ENCODE measurements at regions not wholly inside any gene's neighbourhood (a gene's known extent, or its start where the extent isn't known, plus 50 kb on each side); places are given as distances from the start of the nearest gene placed in this dataset.

DNA sequence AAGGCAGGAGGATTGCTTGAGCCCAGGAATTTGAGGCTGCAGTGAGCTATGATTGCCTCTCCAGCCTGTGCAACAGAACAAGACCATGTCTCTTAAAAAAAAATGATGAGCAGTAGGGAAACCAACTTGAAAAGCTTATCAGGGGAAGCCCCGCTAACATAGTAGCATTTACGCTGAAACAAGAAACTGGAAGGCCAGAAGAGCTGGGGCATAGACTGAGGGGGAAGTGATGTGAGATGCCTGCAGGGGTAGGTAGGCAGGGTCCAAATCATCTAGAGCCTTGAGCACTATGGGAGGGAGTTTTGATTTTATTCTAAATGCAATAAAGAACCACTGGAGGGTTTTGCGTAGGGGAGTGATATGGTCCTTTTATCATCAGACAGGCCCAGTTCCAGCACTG is 139.3 kb downstream of the CYB561 start:
- TF ChIP-seq, protein P1, sequence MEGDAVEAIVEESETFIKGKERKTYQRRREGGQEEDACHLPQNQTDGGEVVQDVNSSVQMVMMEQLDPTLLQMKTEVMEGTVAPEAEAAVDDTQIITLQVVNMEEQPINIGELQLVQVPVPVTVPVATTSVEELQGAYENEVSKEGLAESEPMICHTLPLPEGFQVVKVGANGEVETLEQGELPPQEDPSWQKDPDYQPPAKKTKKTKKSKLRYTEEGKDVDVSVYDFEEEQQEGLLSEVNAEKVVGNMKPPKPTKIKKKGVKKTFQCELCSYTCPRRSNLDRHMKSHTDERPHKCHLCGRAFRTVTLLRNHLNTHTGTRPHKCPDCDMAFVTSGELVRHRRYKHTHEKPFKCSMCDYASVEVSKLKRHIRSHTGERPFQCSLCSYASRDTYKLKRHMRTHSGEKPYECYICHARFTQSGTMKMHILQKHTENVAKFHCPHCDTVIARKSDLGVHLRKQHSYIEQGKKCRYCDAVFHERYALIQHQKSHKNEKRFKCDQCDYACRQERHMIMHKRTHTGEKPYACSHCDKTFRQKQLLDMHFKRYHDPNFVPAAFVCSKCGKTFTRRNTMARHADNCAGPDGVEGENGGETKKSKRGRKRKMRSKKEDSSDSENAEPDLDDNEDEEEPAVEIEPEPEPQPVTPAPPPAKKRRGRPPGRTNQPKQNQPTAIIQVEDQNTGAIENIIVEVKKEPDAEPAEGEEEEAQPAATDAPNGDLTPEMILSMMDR (IDR thresholded peaks at IDR 0.05), result no peak
- TF ChIP-seq POLR2A (IDR thresholded peaks at IDR 0.05), result no peak
